Smooth muscle cell (in vitro differentiated cells): ENCODE measurements at regions not wholly inside any gene's neighbourhood (a gene's known extent, or its start where the extent isn't known, plus 50 kb on each side); places are given as distances from the start of the nearest gene placed in this dataset.

Experiments used
- DNase-seq: peaks from one replicate; lab custom pipeline; 2025; ENCODE audit not compliant: unreplicated experiment; lab: John Stamatoyannopoulos, UW
- H2AFZ ChIP-seq: fragments of 200-600 bp; sonication (generic); 2 replicates; pipeline ENCODE4 v1.6.0; 2016; ENCODE audit warnings: antibody characterized with exemption, low read depth, mild to moderate bottlenecking
- H3F3A ChIP-seq: fragments of 200-600 bp; sonication (generic); 2 replicates; pipeline ENCODE4 v1.6.0; 2017; ENCODE audit warnings: antibody characterized with exemption, low read depth
- H3K27ac ChIP-seq: fragments of 200-600 bp; sonication (generic); 2 replicates; pipeline ENCODE4 v1.5.1; 2016; ENCODE audit warnings: low read depth, mild to moderate bottlenecking
- H3K27me3 ChIP-seq: fragments of 200-600 bp; sonication (generic); 2 replicates; pipeline ENCODE4 v1.6.1; 2016; ENCODE audit warnings: low read depth, mild to moderate bottlenecking
- H3K36me3 ChIP-seq: fragments of 200-600 bp; sonication (generic); 2 replicates; pipeline ENCODE4 v1.5.1; 2016; ENCODE audit warnings: low read depth
- H3K4me1 ChIP-seq: fragments of 200-600 bp; sonication (generic); 2 replicates; pipeline ENCODE4 v1.5.1; 2016; ENCODE audit warnings: low read depth
- H3K4me2 ChIP-seq: fragments of 200-600 bp; sonication (generic); 2 replicates; pipeline ENCODE4 v1.6.0; 2016; ENCODE audit warnings: mild to moderate bottlenecking
- H3K4me3 ChIP-seq: fragments of 200-600 bp; sonication (generic); 2 replicates; pipeline ENCODE4 v1.5.1; 2016; ENCODE audit warnings: mild to moderate bottlenecking
- H3K79me2 ChIP-seq: fragments of 200-600 bp; sonication (generic); 2 replicates; pipeline ENCODE4 v1.6.0; 2016; ENCODE audit warnings: low read depth, mild to moderate bottlenecking
- H3K9ac ChIP-seq: fragments of 200-600 bp; sonication (generic); 2 replicates; pipeline ENCODE4 v1.6.0; 2016; ENCODE audit warnings: low read depth
- H3K9me3 ChIP-seq: fragments of 200-600 bp; sonication (generic); replicated peaks from 2 replicates; pipeline ENCODE4 v1.5.1; 2016; ENCODE audit warnings: low read depth
- H4K20me1 ChIP-seq: fragments of 200-600 bp; sonication (generic); 2 replicates; pipeline ENCODE4 v1.6.0; 2016; ENCODE audit warnings: low read depth
- WGBS: methylation state at CpG from one replicate; pipeline ENCODE4 v1.1.7; 2016; ENCODE audit warnings: low lambda C conversion rate; 5-methylcytosine and 5-hydroxymethylcytosine counted together
- TF ChIP-seq, protein P1 (sequence below): fragments of 200-600 bp; sonication (generic); IDR thresholded peaks from 2 replicates; pipeline ENCODE4 v1.5.1; 2017; ENCODE audit warnings: borderline replicate concordance, mild to moderate bottlenecking, antibody characterized with exemption; ENCODE audit not compliant: insufficient read depth, poor library complexity, severe bottlenecking

DNA sequence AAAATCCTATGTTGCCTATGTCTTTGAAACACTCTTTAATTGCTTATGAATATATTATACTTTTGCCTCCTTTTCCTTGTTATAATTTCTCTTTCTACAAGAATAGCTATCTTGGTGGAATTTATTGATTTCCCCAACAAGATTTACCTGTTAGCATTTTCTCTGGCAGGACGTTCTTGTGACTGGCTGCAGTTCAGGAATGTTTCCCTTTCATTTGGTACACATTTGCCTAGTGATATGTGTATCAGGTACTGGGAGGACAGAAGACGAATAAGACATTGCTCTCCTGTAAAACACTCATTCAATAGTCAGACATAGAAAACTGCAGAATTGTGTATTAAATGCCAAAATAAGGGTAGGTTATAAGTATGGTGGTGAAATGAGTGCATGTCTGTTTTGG lies 279.9 kb downstream of the FAT3 start:
- Histone ChIP-seq H3K27ac (no peak overlapping the region), H3K4me2 (no peak overlapping the region), H3K4me1 (no peaks in the 10 kb centered on the region), H2AFZ (no peak overlapping the region), H3K9me3 (no peaks in the 10 kb centered on the region), H3K36me3 (no peaks in the 10 kb centered on the region), H4K20me1 (no peaks in the 10 kb centered on the region), H3K4me3 (no peak overlapping the region), H3K79me2 (no peaks in the 10 kb centered on the region), H3F3A (no peaks in the 10 kb centered on the region), H3K27me3 (no peaks in the 10 kb centered on the region), H3K9ac (no peak overlapping the region)
- TF ChIP-seq, protein P1, sequence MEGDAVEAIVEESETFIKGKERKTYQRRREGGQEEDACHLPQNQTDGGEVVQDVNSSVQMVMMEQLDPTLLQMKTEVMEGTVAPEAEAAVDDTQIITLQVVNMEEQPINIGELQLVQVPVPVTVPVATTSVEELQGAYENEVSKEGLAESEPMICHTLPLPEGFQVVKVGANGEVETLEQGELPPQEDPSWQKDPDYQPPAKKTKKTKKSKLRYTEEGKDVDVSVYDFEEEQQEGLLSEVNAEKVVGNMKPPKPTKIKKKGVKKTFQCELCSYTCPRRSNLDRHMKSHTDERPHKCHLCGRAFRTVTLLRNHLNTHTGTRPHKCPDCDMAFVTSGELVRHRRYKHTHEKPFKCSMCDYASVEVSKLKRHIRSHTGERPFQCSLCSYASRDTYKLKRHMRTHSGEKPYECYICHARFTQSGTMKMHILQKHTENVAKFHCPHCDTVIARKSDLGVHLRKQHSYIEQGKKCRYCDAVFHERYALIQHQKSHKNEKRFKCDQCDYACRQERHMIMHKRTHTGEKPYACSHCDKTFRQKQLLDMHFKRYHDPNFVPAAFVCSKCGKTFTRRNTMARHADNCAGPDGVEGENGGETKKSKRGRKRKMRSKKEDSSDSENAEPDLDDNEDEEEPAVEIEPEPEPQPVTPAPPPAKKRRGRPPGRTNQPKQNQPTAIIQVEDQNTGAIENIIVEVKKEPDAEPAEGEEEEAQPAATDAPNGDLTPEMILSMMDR = no peak
- DNase-seq = no peak
- WGBS = 86% methylated on average over 2 of the region's 2 CpGs

DNA sequence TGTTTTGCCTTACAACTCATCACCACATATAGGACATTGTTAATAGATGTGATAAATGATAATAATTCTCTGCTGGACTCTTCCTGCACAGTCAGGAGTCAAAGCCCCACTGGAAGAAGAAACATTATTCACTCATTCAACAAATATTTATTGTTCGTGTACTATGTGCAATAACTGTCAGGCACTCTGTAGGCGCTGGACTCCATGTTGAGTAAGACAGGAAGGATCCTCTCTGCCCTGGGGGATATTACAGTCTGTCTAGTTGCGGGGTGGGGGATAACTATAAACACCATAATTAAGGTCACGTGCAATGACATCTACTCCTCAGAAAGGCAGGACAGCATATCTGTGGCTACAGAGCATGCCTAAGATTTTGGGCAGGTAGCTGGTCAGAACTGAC lies 281.1 kb downstream of the FAT3 start:
- Histone ChIP-seq H3F3A (no peaks in the 10 kb centered on the region), H3K27ac (no peak overlapping the region), H3K4me3 (no peak overlapping the region), H3K9me3 (no peaks in the 10 kb centered on the region), H3K9ac (no peak overlapping the region), H3K79me2 (no peaks in the 10 kb centered on the region), H2AFZ (no peak overlapping the region), H3K4me2 (no peak overlapping the region), H3K27me3 (no peaks in the 10 kb centered on the region), H4K20me1 (no peaks in the 10 kb centered on the region), H3K4me1 (no peaks in the 10 kb centered on the region), H3K36me3 (no peaks in the 10 kb centered on the region)
- 76% methylated on average over 4 of the region's 4 CpGs for WGBS
- no peak for DNase-seq
- TF ChIP-seq, protein P1 = no peak

DNA sequence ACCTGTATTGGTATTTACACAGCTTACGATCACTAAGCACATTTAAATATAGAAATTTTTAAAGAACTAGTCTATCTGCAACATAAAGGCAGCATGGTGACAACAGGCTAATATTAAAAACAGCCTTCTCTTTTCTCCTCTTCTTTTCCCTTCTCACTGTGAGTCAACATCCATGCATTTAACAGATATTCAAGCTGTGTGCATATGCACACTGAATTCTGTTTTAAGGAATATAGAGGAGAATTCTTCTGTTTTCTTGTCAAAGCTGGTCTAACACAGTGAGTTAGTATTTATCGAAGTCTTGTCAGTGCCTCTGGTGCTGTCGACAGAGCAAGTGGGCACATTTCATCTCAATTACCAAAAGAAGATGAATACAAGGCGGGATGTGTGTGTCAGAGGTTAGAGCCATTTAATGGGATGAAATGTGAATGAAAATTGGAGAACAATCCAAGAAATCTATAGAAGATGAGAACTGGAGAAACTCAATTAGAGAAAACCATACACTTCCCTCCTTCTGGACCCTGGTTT lies 282.3 kb downstream of the FAT3 start:
- H3K27me3 ChIP-seq = no peaks in the 10 kb centered on the region
- H3K79me2 ChIP-seq = no peaks in the 10 kb centered on the region
- no peaks in the 10 kb centered on the region for H4K20me1 ChIP-seq
- no peak overlapping the region for H2AFZ ChIP-seq
- DNase-seq = no peak
- H3K9ac ChIP-seq = no peak overlapping the region
- no peaks in the 10 kb centered on the region for H3F3A ChIP-seq
- no peaks in the 10 kb centered on the region for H3K36me3 ChIP-seq
- H3K4me3 ChIP-seq = no peak overlapping the region
- H3K9me3 ChIP-seq = no peaks in the 10 kb centered on the region
- no peak overlapping the region for H3K27ac ChIP-seq
- no peaks in the 10 kb centered on the region for H3K4me1 ChIP-seq
- TF ChIP-seq, protein P1 = no peak
- H3K4me2 ChIP-seq = no peak overlapping the region
- WGBS = 86% methylated on average over 4 of the region's 4 CpGs

DNA sequence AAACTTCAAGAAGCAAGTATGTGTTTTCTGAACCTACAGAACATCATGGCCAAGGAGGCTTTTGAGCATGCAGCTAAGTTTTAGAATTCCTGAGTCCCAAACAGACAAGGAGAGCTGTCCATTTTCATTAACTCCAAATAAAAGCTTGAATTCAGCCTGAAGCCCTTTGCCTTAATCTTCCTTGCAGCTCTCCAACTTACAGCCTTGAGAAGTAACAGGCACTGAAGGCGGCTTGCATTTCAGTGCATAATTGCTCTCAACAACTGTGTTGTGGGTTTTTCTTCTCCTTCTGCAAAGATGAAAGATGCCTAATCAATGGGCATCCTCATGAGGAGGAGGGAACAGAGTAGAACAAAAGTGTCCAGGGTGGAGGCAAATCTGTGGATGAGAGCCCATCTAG lies 286.0 kb downstream of the FAT3 start:
- H3K27ac ChIP-seq = no peak overlapping the region
- H3F3A ChIP-seq = no peaks in the 10 kb centered on the region
- no peaks in the 10 kb centered on the region for H3K79me2 ChIP-seq
- H3K9ac ChIP-seq = no peak overlapping the region
- no peak overlapping the region for H3K4me2 ChIP-seq
- 76% methylated on average over 1 of the region's 1 CpG for WGBS
- H3K36me3 ChIP-seq = no peaks in the 10 kb centered on the region
- no peaks in the 10 kb centered on the region for H3K9me3 ChIP-seq
- no peaks in the 10 kb centered on the region for H3K27me3 ChIP-seq
- DNase-seq = no peak
- H2AFZ ChIP-seq = no peak overlapping the region
- no peak overlapping the region for H3K4me3 ChIP-seq
- H3K4me1 ChIP-seq = no peaks in the 10 kb centered on the region
- TF ChIP-seq, protein P1 = no peak
- H4K20me1 ChIP-seq = no peaks in the 10 kb centered on the region
